Pulmonary artery endothelial cell (primary cell): ENCODE measurements at regions not wholly inside any gene's neighbourhood (a gene's known extent, or its start where the extent isn't known, plus 50 kb on each side); places are given as distances from the start of the nearest gene placed in this dataset.

ENCODE experiments used
- DNase-seq: peaks from one replicate; pipeline ENCODE4 v3.0.0-alpha.2; 2011; ENCODE audit warnings: low read depth, low spot score

DNA sequence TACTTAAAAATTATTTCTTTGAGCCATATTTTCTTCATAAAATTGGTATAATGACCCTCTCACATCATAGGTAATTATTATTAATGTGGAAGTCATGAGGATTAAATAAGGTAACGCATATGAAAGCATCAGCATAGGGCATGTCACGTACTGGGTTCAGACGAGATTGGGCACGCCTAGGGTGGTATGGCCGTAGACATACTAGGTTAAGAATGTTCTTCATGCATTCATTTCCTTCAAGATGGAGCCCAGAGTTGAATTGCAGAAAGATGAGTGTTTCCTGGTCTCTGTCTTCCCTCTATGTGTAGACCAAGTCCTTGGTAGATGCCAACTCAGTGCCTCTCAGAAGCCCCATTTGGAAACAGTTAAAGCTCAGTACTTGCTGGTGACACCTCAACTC, 174.1 kb upstream of the CLINT1 start:
- DNase-seq = no peak

DNA sequence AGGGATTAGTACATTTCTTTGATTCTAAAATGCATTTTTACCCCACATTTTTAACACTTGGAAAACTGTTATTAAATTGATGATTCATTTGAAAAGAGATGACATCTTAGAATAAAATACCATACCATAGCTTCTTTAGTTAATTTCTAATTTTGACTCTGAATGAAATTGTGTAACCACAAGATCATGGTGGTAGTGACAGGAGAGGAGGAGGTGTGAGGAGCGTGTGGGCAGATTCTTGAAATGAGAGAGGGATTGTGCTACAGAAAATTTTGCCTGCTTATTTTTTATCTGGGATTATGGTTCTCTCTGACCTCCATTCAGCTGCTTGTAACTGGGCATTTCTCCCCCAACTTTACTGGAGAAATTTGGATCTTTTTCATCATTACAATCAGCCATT, 173.3 kb upstream of the CLINT1 start:
- DNase-seq = no peak

DNA sequence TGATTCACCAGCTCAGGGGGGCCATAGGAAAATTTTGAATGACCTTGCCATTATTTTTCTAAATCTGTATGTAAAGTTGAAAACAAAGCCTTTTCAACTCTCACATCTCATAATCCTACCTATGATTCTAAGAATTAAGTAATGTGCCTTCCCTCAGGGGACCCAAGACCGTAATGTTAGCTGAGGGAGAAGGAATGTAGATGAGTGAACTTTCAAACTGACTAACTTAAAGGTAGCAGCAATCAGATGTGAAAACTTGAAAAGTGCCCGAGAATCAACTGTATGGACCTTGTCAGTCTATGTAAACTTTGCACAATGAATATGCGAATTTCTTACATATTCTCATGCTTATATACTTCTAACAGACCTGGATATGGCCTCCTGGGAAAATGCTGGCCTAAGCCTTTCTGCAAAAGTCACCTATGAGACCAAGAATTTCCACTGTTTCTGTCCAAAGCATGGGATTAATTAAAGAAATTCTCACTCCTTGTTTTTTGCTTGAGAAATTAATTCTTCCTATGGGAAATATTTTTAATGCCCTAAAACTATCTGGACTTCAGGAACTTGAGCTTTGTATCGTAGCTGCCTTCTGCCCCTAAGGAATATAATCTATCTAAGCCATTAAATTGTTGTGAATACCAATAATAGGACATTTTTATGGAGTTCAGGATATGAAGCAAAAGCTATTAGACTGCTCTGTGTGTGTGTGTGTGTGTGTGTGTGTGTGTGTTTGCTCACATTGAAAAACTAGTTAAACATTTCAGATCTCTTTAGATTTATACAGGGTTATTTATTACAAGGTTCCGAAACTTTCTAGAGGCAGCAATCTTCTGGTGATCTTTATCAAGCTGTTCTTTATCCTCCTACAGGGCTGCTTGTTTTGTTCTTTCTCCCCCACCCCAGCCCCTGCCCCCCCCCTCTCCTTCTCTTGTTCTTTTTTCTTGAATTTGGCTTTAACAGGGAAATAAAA, 169.1 kb upstream of the CLINT1 start:
- no peak for DNase-seq

- no peak for DNase-seq
Measured at GRCh38 chr5:158026304-158027031, 167.5 kb upstream of the CLINT1 start.

GRCh38 chr5:158023266-158023665, 164.3 kb upstream of the CLINT1 start:
- no peak for DNase-seq

DNA sequence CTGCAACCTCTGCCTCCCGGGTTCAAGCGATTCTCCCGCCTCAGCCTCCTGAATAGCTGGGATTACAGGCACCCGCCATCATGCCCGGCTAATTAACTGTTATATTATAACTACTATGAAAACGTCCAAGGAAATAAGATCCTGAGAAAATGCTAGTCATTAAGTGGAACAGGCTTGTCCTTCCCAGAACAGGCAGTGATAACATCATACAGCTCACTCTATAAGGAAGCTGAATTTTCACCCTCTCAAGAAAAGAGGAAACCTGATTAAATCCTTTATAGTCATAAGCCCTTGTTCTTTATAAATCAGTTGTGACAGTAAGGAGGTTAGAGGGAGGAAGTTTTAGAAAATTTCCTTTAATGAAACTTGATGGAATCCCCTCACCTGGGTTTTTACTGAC, 163.9 kb upstream of the CLINT1 start:
- DNase-seq = no peak

DNA sequence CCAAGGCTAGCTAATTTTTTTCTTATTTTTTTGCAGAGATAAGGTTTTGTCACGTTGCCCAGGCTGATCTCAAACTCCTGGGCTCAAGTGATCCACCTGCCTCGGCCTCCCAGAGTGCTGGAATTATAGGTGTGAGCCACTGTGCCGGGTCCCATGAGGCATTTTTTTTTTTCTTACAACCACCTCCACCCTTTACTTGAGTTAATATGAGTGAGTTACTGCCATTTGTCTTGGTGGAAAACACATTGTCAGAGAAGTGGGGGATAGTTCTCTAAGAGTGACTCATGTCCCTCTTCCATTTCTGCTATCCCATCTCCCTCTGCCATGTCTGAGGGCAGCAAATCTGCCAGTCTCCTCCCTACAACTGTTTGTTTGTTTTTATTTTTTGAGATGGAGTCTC, 163.4 kb upstream of the CLINT1 start:
- DNase-seq = no peak

- no peak for DNase-seq
Measured at GRCh38 chr5:158020555-158021418, 161.8 kb upstream of the CLINT1 start.

- DNase-seq = no peak
Measured at GRCh38 chr5:158017469-158017868, 158.5 kb upstream of the CLINT1 start.

- DNase-seq = no peak
Measured at GRCh38 chr5:158014372-158014771, 155.4 kb upstream of the CLINT1 start.

DNA sequence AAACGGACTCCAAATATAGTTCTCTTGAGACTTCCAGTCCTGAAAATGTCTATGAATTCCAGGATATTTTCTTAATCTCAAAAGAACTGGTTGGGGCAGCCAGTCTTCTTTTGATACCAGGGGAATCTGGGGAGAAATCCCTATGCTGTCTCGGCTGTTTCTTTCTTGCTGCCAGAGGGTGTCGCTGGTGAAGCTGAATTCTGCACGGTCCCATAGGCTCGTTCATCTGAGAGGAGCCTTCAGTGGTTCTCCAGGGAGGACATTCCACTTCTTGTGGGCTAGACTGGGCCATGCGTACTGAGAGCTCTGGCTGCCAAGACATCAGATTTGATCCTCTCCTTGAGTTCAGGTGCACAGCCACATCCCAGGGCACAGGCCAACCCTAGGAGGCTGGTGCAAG, 155.0 kb upstream of the CLINT1 start:
- no peak for DNase-seq

DNA sequence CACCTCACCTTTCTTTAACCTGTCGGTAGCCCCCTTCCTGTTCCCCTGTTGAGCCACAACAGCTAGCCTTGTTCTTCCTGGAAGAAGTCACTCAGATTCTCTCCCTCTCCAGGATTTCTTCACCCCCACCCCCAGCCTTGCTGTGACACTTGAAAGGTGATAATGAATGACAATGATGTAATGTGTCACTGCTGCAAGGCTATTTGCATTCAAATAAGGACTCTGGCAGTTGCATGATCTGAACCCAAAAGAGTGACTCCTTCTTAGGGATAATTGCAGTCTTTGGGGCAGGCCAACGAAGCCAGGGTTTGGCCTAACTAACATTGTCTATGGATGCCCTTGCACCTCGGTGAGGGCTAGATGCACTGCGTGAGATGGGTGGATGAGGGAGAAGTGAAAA, 154.4 kb upstream of the CLINT1 start:
- DNase-seq = no peak

- no peak for DNase-seq
Measured at GRCh38 chr5:158011422-158011821, 152.5 kb upstream of the CLINT1 start.

- DNase-seq = no peak
Measured at GRCh38 chr5:158010831-158011230, 151.9 kb upstream of the CLINT1 start.

DNA sequence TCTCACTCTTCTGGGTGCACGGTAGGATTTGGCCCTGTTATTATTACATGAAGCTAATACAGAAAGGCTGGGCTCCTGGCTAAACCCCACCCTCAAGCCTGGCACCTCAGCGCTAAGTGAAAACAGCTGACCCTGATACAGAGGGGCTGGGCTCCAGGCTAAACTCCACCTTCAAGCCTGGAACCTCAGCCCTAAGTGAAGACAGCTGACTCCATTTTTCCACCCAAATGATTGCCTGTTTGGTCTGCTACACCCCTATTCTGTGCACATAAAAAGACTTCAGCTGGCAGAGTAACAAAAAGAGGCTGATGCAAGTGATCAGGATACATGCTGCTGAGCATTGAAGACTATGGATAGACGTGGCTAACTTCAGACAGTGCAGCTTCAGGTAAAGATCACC, 148.4 kb upstream of the CLINT1 start:
- no peak for DNase-seq

GRCh38 chr5:157999696-158000095, 140.8 kb upstream of the CLINT1 start:
- DNase-seq = no peak

DNA sequence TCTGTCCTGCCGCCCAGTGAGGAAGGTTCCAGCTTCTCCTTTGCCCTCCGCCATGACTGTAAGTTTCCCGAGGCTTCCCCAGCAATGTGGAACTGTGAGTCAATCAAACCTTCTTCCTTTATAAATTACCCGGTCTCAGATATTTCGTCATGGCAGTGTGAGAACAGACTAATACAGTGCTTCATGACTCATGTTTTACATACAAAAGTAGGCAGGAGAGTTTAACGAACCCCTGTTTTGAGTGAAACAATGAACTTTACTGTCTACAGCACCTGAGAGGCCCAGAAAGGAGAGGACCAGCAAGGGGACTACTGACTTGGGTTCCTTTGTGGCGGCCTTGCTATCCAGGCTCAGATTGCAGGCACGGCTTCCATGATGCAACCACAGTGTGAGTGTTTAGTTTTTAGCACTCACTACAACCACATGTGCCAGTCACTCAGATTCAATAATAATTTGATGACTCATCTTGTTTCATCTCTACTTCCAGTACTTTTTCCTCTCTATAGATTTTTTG, 139.1 kb upstream of the CLINT1 start:
- no peak for DNase-seq

DNA sequence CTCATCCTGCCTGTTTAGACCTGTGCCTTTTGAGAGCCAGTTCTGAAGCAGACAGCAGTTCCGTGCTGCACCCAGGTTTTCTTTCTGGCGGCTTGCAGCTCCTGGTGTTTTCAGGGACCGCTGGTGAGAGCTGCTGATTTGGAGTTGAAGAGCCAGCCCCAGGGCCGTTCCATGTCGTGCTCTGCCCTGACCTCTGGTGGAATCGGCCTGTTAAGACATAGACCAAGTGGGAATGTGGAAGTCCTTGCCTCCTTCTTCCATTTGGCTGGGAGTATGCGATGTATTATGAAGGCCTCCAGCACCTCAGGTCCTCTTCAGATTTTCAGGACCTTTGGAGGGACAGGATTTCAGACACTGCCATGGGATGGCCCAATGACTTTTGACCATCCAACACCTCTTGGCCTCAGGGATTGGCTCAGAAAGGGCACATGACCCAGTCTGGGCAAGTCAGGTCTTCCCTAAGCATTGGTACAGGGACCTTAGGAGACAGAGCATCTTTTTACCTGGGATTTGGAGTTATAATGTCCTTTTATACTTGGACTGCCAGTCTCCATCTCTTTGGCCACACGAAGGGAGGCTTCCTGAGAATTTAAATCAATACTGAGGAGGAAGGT, 136.1 kb upstream of the CLINT1 start:
- DNase-seq = no peak

DNA sequence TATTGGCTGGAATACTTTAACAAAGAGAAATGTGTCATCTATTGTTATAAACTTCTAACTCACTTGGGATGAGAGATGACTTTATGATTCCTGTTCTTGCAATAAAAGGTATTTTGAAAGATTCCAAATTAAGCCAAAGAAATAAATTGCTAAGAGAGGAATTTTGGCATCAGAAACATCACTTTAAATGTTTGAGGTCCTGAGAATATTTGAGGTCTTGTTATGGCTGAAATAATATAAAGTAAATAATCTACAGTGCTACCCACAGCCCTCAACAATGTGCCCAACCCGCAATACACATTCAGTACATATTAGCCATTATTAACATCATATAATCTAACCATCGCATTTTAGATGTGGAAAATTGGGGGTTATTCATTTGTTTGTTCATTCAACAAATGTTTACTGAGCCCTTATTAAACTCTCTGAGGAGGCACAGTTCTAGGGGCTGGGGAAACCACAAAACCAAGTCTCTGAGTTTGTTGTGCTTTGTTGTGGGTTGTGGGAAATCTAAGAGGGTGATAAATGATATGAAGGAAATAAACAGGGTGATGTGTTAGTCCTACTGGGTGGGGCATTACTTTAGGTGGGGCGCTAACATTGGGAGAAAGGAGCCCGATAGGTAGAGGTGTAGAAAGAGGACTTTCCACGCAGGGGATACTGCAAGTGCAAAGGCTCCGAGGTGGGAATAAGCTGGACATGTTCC, 135.2 kb upstream of the CLINT1 start:
- DNase-seq = no peak

- DNase-seq = no peak
Measured at GRCh38 chr5:157993201-157993600, 134.3 kb upstream of the CLINT1 start.
